ENCODE measurements at regions not wholly inside any gene's neighbourhood (a gene's known extent, or its start where the extent isn't known, plus 50 kb on each side); places are given as distances from the start of the nearest gene placed in this dataset.
"Not testable (repeated sequence)": the region's sequence is repeated elsewhere in the genome, so short reads cannot be mapped to it uniquely, and the experiment has no call there.

- DNase-seq = no peak
Measured at GRCh38 chr3:15903759-15904720, 106.3 kb upstream of the ANKRD28 start.

- no peak for DNase-seq
Measured at GRCh38 chr3:15905041-15905440, 107.3 kb upstream of the ANKRD28 start.

- not testable (repeated sequence) for DNase-seq
Measured at GRCh38 chr3:15907403-15907802, 109.6 kb upstream of the ANKRD28 start.

- DNase-seq = no peak
Measured at GRCh38 chr3:15918988-15919387, 121.2 kb upstream of the ANKRD28 start.

- no peak for DNase-seq
Measured at GRCh38 chr3:15919971-15920370, 122.2 kb upstream of the ANKRD28 start.

- no peak for DNase-seq
Measured at GRCh38 chr3:15923640-15924405, 126.0 kb upstream of the ANKRD28 start.

GRCh38 chr3:15924914-15925313, 127.1 kb upstream of the ANKRD28 start:
- DNase-seq = no peak

GRCh38 chr3:15926871-15927270, 129.1 kb upstream of the ANKRD28 start:
- DNase-seq = no peak

GRCh38 chr3:15927969-15928368, 130.2 kb upstream of the ANKRD28 start:
- DNase-seq = no peak

GRCh38 chr3:15929944-15930571, 132.3 kb upstream of the ANKRD28 start:
- DNase-seq = no peak

- no peak for DNase-seq
Measured at GRCh38 chr3:15932348-15933300, 134.8 kb upstream of the ANKRD28 start.

GRCh38 chr3:15933439-15934139, 135.8 kb upstream of the ANKRD28 start:
- no peak for DNase-seq

- no peak for DNase-seq
Measured at GRCh38 chr3:15934389-15935195, 136.8 kb upstream of the ANKRD28 start.

- DNase-seq = no peak
Measured at GRCh38 chr3:15936312-15936711, 138.5 kb upstream of the ANKRD28 start.

- DNase-seq = no peak
Measured at GRCh38 chr3:15940641-15941040, 142.9 kb upstream of the ANKRD28 start.

GRCh38 chr3:15941457-15941856, 143.7 kb upstream of the ANKRD28 start:
- DNase-seq = not testable (repeated sequence)

- no peak for DNase-seq
Measured at GRCh38 chr3:15941958-15942357, 144.2 kb upstream of the ANKRD28 start.

GRCh38 chr3:15942462-15942861, 144.7 kb upstream of the ANKRD28 start:
- no peak for DNase-seq

- no peak for DNase-seq
Measured at GRCh38 chr3:15942936-15943335, 145.2 kb upstream of the ANKRD28 start.

- DNase-seq = no peak
Measured at GRCh38 chr3:15948388-15948787, 150.6 kb upstream of the ANKRD28 start.
